ENCODE measurements at regions not wholly inside any gene's neighbourhood (a gene's known extent, or its start where the extent isn't known, plus 50 kb on each side); places are given as distances from the start of the nearest gene placed in this dataset.

DNA sequence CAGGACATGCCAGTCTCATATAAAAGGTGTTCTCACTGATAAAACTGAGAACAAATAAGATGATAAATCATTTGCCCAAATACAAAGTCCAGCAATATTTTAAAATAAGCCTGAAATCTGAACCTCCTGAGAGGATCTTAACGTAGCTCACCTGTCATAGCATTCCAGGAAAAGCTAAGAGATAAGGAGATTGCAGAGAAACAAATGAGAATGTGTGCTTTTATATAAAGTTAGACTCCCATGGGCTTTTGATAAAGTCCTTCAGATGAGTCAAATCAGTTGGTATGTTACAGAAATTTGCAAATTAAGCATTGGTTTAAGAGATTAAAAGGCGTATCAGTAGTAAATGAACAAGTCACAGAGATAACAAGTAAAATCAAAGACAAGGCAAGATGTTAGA, 452.9 kb upstream of the CHAC2 start:
- TF ChIP-seq POLR2A (IDR thresholded peaks at IDR 0.05) (no peak), EP300 (IDR thresholded peaks at IDR 0.05) (no peak)
- TF ChIP-seq, protein P1, sequence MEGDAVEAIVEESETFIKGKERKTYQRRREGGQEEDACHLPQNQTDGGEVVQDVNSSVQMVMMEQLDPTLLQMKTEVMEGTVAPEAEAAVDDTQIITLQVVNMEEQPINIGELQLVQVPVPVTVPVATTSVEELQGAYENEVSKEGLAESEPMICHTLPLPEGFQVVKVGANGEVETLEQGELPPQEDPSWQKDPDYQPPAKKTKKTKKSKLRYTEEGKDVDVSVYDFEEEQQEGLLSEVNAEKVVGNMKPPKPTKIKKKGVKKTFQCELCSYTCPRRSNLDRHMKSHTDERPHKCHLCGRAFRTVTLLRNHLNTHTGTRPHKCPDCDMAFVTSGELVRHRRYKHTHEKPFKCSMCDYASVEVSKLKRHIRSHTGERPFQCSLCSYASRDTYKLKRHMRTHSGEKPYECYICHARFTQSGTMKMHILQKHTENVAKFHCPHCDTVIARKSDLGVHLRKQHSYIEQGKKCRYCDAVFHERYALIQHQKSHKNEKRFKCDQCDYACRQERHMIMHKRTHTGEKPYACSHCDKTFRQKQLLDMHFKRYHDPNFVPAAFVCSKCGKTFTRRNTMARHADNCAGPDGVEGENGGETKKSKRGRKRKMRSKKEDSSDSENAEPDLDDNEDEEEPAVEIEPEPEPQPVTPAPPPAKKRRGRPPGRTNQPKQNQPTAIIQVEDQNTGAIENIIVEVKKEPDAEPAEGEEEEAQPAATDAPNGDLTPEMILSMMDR (IDR thresholded peaks at IDR 0.05), result no peak
